ENCODE measurements at regions not wholly inside any gene's neighbourhood (a gene's known extent, or its start where the extent isn't known, plus 50 kb on each side); places are given as distances from the start of the nearest gene placed in this dataset.

DNA sequence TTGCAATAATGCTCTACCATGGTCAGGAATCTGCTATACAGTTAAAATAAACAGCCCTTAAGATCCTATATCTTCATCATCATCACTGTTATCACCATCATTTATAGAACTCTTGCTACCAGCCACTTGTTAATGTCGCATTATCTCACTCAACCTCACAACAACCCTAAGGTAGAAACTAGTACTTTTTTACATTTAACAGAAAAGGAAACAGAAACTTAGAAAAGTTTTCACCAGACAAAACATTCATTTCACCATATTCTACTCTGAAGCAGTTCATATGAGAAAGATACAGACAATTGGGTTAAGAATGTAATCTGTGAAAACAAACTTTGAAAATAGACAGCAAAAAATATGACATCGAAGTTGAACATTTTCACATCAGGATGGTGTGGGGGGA is 262.6 kb downstream of the ATG4C start:
- no peak for DNase-seq

DNA sequence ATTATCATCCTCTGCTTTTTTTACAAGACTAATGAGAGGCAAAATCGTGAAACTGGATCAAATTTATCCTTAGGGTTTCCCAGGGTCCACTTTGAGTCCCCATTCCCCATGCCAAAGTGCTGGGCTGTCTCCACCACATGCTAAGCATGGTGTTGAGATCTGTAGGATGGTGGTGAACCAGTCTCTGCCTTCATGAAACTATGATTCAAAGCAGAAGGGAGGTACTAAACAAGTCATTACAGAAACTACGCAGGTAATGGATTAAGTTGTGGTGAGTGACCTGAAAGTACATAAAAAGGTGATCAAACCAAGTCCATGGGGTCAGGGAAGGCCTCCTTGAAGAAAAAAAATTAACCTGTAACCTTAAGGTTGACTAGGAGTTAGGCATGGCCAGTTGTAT is 265.2 kb downstream of the ATG4C start:
- no peak for DNase-seq

DNA sequence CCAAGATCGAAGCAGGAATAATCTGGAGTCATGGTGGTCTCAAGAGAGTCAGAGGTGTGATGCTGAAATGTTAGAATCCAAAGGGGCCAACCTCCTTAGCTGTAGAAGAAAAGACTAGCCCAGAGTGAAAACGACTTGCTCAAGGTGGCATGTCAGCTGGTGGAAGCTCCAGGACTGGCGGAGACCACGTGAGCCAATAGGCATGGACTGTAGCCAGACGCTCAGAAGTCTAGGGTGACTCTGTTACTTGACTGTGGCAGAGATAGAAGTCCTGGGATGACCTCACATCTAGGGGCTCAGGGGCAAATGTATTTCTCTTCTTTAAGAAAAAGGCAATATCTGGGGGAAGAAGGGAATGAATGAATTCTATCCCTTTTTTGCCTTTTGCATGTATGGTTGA is 267.4 kb downstream of the ATG4C start:
- DNase-seq = no peak

DNA sequence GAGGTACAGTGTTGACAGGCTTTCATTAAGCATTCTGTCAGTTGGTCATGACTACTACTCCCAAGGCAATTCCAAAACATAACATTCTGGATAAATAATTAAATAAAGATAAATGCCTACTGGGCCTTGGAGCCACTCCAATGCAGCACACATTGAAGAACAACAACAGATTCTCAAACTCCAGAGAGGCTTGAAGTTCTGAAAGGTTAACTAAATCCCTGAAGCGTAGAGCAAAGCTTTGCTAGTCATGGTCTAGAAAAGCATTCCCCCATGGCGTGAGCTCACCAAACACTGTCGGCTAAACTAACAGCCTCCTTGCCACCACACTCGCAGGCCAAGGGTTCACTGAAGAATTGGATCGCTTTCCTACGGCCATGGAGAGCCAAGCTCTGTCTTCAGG is 268.0 kb downstream of the ATG4C start:
- no peak for DNase-seq

DNA sequence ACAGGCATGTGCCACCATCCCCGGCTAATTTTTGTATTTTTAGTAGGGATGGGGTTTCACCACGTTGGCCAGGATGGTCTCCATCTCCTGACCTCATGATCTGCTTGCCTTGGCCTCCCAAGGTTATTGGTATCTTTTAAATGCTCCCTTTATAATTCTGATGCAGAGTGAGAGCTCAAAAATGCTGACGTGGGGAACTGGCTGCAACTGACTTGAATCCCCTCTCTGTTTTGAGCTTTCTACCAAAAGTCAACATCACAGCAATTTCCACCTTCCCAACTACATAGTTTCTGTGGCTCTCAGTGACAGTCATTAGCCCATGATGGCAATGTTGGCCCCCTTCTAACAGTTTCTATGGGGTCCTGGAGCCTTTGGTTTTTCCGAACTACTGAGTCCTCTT is 268.2 kb upstream of the FOXD3 start:
- no peak for DNase-seq

DNA sequence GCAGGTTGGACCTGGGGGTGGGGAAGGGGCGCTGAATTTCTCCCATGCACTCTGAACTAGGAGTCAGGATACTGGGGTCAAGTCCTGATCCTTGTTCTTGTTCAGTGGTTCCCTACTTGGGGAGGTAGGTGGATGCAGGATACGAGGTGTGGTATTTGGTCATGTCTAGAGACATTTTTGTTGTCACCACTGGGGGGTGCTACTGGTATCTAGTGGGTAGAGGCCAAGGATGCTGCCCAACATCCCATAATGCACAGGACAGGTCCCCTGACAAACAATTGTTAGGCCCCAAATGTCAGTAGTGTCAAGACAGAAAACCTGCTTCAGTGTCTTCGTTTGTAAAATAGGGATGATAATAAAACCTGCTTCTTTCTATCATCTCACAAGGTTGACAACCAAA is 259.0 kb upstream of the FOXD3 start:
- DNase-seq = no peak

DNA sequence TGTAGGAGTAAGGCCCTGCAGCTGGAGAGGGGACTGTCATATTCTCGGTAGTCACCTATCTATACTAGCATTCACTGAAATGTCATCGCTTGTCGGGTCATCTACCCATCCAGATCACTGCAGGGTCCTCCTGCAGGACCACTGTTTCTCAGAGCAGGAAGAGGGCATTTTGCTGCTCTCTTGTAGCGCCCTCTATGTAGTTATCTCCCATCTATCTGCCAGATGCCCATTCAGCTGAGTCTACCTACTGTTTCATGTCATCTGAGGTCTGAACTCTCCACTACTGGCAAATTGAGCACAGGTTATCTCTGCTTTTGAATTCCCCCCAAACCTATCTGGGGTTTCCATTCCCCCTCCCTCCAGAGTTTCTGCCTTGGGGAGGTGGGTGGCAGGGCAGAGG is 258.2 kb upstream of the FOXD3 start:
- no peak for DNase-seq

DNA sequence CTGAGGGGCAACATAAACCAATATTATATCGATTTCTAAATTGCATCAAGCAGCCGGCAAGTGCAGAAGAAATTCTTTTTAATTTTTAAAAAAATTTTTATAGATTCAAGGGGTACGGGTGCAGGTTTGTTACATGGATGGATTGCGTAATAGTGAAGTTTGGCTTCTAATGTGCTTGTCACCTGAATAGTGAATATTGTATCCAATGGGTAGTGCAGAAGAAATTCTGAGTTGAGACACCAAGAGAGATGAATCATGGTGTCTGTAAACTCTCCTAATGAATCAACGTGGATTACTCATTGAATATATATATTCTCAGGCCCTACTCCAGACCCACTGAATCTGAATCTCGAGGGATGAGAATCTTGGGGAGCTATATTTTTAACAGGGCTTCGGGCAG is 253.7 kb upstream of the FOXD3 start:
- DNase-seq = no peak

DNA sequence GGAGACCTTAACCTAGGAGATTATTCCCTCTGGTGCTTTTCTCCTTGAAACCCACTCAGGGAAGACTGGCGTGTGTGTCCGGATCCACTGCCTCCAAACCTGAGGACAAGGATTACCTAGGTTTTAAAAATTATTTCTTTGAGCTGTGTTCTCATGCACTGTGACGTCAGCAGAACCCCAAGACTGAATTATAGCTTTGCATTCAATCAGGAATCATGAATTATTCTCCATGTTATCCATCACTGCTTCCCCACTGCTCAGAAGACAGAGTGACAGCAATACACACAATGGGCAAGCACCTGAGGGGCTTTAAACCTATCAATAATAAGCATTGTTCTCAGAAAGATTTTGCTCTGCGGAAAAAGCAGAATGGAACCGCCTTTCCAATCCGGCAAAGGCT is 253.2 kb upstream of the FOXD3 start:
- no peak for DNase-seq

DNA sequence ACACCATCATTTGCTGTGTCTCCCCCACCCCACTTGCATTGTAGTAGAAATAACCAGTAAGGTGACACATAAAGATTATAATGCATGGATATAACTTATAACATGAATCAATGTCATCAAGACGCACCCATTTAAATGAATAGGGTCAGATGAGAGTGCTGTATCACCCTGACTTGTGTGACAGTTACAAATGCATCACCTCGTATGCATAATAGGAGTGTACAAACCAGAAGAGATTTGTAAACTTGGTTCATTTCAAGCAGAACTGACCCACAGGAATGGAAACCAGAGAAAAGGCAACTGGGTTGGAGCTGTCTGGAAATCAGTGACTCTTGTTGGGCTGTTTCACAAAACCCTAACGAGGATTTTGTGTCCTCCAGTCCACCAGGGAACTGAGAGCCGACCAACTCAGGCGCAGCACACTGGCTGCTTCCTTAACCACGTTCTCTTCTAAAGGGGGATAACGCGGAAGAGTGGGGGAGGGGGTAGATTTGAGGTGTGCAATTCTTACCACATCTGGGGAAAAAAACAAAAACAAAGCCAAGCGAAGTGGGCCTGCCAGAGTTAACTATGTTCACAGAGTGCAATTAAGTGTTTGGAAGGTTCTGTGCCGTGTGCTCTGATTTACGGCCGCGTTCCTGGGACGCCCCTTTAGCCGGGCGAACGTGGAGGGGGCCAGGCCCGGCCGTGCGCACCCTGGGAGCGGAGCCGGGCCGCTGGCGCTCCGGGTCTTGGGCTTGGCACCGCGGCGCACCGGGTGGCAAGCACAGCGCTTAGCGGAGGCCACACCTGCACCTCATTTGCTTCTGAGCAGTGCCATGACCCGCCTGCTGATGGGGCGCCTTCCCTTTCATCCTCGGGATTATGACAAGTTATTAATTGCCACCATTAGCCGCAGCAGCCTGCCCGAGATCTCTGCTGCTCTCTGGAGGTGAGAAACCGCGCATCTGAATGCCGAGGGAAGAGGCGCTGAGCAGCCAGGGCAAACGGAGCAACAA is 248.8 kb upstream of the FOXD3 start:
- DNase-seq = no peak

DNA sequence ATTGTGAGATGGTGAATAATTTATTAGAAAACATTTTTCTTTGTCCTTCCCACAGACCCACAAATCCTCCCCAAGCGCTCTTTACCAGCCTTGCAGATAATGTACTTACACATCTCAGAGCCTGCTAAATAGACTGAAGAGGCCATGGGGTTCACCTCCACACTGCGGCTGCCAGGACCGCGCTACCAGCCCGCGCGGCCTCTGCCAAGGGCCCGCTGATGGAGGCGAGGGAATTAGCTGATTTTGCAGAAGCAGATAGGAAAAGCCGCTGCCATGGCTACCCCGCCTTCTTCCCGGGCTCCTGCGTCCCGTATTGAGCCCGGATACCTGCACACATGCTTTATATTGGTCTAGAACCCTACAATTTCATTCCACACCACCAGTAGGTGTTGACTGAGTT is 248.0 kb upstream of the FOXD3 start:
- no peak for DNase-seq

DNA sequence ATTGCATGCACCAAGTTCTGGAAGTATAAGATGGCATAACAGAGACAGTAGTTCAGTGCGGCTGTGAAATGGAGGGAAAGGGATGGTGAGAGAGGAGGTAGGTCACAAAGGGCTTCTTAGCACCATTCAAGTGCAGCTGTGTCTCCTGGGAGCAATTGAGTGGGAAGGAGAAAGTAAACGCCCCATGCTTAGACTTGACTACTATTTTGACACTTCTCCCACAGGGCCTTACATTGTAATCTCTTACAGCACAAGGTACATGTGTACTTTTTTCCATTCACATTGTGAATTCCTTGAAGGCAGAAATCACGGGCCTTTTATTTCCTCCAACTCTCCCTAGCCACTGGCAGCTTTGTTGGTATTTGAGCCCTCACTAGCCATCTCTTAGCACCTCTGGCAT is 239.6 kb upstream of the FOXD3 start:
- no peak for DNase-seq

DNA sequence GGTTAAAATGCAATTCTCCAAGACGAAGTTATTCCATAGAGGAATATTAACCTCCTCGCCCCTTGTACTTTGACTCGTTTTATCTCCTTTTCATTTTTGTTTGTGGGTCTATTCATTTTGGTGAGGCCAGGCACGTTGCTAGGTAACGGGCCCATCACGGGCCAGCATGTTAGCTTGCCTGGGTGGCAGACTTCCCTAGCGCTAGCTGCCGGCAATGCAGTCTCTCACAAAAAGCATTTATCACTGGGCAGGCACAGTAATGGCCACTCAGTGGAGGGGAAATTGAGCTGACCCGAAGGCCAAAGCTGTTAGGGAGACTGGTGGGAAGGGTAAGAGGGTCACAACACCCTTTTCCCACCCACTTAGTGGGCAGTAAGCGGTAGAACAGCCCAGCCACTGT is 234.4 kb upstream of the FOXD3 start:
- no peak for DNase-seq

DNA sequence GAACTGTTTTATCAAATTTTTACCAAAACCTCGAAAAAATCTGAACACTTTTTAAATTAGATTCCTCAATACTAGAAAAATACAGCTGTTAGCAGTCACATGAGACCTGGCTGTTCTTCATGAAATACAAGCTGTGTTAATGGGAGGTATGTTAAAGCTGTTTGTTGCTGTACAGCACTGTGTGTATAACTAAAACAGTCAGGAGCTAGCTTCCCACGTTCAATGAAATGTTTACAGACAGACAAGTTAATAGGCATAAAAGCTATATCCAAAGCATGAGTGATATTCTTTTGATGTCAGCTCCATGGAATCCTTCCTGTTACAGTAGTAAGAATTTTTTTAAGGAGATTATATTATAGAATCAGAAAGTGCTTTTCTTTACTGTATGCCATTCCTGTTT is 223.2 kb upstream of the FOXD3 start:
- no peak for DNase-seq

DNA sequence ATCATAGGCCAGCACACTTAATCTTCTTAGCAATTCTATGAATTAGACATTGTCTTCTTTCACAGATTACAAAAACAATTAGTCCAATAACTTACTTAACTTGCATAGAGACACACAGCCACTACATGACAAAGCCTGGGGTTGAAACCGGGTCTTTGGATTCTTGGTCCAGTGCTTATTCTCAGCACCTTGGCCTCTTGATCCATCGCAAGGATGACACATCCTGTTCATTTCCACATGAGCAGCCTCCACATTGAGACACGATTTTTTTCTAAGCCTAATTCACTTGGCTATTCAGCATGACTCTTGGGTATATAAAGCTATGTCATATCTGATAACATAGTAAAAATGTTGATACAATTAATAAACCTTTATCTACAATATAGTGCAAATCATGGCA is 221.0 kb upstream of the FOXD3 start:
- no peak for DNase-seq

DNA sequence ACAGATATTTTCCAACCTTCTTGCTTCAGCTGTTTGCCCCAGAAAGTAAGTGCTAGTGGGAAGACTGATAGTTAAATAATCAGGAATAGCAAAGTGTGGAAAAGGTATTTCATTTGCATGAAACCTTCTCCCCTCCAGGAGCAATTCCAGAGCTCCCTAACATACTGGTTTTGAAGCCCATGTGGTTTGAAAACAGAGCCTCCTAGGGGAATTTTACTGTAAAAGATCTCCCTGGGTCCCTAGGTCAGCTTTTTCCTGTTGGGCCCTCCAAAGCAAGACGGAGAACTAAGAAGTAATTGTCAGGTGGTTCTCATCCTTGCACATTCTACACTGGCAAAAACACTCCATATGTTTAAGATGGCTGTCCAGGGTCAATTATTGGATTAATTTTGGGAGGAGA is 218.7 kb upstream of the FOXD3 start:
- DNase-seq = no peak

DNA sequence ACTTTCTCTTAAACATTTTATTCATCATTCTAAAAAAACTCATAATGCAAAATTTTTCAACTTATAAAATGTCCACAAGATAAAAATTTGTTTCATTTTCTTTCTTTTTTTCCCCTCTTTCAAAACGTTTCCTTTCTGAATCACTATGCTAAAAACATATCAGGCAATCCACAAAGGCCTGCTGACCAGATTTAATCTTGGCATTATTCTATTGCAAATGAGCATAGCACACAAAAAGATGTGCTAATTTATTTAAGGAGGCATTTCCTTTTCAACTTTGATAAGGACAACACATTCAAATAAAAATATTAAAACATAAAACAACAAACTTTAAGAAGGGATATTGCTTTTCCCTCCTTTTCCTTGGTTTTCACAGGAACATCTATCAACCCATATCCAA is 215.3 kb upstream of the FOXD3 start:
- no peak for DNase-seq

DNA sequence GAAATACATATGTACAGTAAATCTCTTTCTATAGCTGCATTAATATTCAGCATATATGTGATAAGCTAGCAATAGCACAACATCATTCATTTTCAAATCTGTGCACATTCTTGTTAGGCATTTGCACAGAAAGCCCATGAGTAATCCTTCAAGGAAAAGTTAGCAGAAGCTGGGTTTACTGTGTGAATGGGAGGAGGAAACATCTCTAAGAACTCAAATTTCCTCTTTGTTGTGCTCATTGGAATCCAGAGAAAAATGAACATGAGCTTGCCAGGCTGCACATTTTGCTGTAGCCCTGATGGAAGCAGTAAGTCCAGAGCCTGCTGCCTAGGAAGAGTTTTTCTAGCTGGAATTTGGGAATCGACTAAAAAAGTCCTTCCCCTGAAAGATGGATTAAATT is 214.2 kb upstream of the FOXD3 start:
- DNase-seq = no peak

DNA sequence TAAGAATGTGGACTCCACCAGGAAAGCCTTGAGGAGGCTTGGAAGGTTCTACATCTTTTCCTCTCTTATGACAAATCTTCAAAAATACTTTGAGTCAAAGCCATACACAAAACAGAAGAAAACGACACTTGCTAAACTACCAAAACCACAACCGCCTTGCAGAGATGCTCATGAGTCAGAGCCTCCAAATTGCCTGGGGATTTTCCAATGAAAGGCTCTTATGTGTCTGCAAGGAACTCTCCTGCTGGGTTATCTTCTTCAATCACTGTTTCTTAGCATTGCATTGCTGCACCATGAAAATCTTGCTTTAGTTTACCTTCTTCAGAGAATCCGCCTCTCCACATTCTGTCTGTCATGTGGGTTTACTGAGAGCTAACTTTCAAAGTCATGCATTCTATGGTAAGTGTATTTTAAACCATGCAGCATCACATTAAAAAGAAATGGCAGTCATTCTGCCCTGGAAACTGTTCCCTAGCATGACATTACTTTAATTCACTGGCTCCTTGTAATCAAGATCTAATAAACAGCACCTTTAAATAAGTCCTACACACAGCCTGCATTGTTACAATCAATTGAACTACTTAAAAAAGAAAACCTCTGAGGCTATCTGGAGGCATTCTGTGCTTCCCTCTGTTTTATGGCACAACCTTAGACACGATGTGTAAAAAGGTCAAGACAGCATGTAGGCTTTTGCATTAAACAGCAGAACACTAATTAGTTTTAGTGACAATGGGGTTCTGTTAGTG is 210.0 kb upstream of the FOXD3 start:
- DNase-seq = no peak

DNA sequence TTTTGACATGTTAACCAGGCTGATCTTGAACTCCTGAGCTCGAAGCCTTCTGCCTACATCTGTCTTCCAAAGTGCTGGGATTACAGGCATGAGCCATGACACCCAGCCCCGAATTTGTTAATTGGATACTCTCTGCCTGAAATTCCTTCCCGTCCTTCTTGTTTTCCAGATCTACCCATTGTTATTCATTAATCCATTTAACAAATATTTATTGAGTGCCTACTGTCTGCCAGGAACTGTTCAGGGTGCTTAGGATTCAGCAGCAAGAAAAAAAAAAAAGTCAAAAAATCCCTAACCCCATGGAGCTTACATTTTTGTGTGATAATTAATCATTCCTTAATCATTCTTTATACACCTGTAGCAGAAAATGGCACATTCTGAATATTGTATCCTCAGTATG is 206.8 kb upstream of the FOXD3 start:
- no peak for DNase-seq

DNA sequence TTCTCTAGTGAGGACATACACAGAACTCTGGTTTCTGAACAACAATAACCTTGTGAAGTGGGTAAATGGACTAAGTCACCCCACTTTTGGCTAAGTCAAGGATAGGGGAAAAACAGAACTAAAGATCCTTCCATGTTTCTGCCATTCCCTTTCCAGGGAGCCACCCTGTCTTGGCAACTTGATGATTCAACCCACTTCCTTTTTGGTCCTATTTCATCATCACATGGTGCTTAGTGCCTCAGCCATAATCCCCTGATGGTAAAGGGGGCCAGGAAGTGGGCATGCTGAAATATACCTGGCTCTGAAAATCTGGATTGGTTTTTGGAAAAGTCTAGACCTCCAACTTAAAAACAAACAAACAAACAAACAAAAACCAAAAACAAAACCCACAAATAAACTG is 206.4 kb upstream of the FOXD3 start:
- peak in 1 of 2 experiments; percentile 0 for DNase-seq

DNA sequence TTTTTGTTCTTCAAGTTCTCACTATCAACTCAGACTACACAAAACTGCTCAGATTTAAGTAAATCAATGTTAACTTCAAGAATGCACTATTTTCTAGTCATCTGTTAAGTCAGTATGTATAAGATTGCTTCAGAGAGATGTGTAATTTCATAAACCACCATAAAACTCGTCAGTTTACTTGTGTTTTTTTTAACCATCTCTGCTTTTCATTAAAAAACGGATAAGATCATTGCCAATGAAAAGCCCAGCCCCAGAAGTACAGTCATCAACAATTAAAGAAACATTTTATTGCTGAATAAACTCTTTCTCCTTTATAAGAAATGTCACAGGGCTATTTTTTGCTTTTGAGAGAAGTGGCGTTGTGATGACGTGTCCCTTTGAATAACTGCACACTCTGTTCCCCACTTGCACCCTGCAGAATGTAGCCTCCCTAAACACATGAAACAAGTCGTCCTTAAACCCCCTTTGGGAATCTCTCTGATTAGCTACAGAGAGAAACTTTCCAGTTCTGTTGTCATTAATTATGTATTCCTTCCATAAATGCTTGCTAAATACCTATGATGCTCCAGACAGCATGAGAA is 202.7 kb upstream of the FOXD3 start:
- DNase-seq = no peak

DNA sequence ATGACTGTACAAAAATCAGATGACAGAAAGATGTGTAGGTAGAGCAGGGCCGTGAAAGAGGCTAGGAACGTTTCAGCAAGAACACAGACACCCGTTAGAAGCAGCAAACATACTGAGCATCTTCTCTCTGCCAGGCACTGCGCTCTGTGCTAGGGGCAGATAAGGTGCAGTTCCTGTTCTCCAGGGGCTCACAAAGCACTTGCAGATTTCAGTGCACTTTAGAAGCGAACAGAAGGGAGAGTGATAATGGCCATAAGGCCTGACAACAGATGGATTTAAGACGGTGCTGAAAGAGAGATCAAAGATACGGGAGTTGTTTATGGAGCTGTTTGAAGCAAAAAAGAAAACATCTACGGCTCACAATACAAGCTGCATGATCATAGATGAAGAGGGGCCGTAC is 200.3 kb upstream of the FOXD3 start:
- DNase-seq = no peak

DNA sequence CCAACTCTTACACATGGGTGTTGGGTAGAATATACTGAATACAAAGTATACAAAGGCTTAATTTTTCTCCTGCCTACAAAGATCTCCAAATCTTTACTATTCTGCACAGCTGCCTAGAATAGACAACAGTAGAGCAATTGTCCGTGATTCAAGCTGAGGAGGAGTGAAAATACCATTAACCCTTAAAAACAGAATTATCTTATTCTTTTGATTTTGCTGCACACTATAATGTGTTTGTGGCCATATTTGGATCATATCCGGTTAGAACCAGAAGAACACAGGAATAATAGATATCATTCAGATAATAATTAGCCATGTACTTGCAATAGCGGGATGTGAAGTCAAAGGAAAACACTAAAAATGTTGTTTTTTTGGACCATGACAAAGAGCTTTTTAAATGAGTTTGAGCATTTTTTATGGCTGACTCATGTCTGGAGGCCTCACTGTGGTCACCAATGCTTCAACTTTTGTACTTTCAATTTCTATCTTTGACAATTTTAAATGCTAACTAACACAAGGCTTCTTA is 197.6 kb upstream of the FOXD3 start:
- DNase-seq = no peak
